GM19023 (cell line): ENCODE measurements at regions not wholly inside any gene's neighbourhood (a gene's known extent, or its start where the extent isn't known, plus 50 kb on each side); places are given as distances from the start of the nearest gene placed in this dataset.

ENCODE experiments used
- ATAC-seq: cut with Tn5 transposase; IDR thresholded peaks from one replicate; pipeline ENCODE4 v1.9.1; 2021; ENCODE audit warnings: mild to moderate bottlenecking, moderate library complexity; ENCODE audit not compliant: unreplicated experiment

GRCh38 chr2:8049851-8050571 is 631.8 kb upstream of the ID2 start:
- peak; percentile 89 for ATAC-seq

- ATAC-seq: no peak
These were observed 628.6 kb upstream of the ID2 start for GRCh38 chr2:8053216-8053615.

- ATAC-seq: no peak
These were observed 627.8 kb upstream of the ID2 start for GRCh38 chr2:8054070-8054469.

- no peak for ATAC-seq
These were observed 623.2 kb upstream of the ID2 start for GRCh38 chr2:8058652-8059051.

- no peak for ATAC-seq
These were observed 622.6 kb upstream of the ID2 start for GRCh38 chr2:8059255-8059654.

- ATAC-seq: no peak
These were observed 622.1 kb upstream of the ID2 start for GRCh38 chr2:8059794-8060193.

GRCh38 chr2:8061219-8061618 is 620.6 kb upstream of the ID2 start:
- no peak for ATAC-seq

- no peak for ATAC-seq
These were observed 617.3 kb upstream of the ID2 start for GRCh38 chr2:8064603-8065002.

- no peak for ATAC-seq
These were observed 616.7 kb upstream of the ID2 start for GRCh38 chr2:8065191-8065590.

GRCh38 chr2:8067784-8068336 is 614.0 kb upstream of the ID2 start:
- ATAC-seq: no peak

- no peak for ATAC-seq
These were observed 608.9 kb upstream of the ID2 start for GRCh38 chr2:8072907-8073306.

GRCh38 chr2:8073916-8074315 is 607.9 kb upstream of the ID2 start:
- ATAC-seq: no peak

- no peak for ATAC-seq
These were observed 605.2 kb upstream of the ID2 start for GRCh38 chr2:8076448-8077342.

- ATAC-seq: no peak
These were observed 603.2 kb upstream of the ID2 start for GRCh38 chr2:8078705-8079104.

- ATAC-seq: no peak
These were observed 601.8 kb upstream of the ID2 start for GRCh38 chr2:8080063-8080462.

GRCh38 chr2:8081130-8081529 is 600.7 kb upstream of the ID2 start:
- no peak for ATAC-seq

GRCh38 chr2:8082840-8083239 is 599.0 kb upstream of the ID2 start:
- ATAC-seq: no peak

- ATAC-seq: no peak
These were observed 595.5 kb upstream of the ID2 start for GRCh38 chr2:8086357-8086756.

GRCh38 chr2:8086796-8087479 is 594.9 kb upstream of the ID2 start:
- no peak for ATAC-seq

GRCh38 chr2:8087480-8087840 is 594.4 kb upstream of the ID2 start:
- ATAC-seq: no peak

- no peak for ATAC-seq
These were observed 593.0 kb upstream of the ID2 start for GRCh38 chr2:8088810-8089209.
